ENCODE measurements at regions not wholly inside any gene's neighbourhood (a gene's known extent, or its start where the extent isn't known, plus 50 kb on each side); places are given as distances from the start of the nearest gene placed in this dataset.

- FAIRE-seq (no peak), ATAC-seq (no peak), DNase-seq (ENCODE audit: low read depth in 1 of 2, low spot score in 1 of 2) (no peak)
- H3K9me3 ChIP-seq: no peaks in the 10 kb centered on the region
- TF ChIP-seq NFE2L2 (conservative IDR thresholded peaks at IDR 0.05; ENCODE audit: low read length): no peak
- TF ChIP-seq, protein P1, sequence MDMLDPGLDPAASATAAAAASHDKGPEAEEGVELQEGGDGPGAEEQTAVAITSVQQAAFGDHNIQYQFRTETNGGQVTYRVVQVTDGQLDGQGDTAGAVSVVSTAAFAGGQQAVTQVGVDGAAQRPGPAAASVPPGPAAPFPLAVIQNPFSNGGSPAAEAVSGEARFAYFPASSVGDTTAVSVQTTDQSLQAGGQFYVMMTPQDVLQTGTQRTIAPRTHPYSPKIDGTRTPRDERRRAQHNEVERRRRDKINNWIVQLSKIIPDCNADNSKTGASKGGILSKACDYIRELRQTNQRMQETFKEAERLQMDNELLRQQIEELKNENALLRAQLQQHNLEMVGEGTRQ (IDR thresholded peaks at IDR 0.05): no peak
- TF ChIP-seq EHF (CRISPR knock-in tag; IDR thresholded peaks at IDR 0.05): no peak
- no peak for TF ChIP-seq ZNF302 (CRISPR knock-in tag; IDR thresholded peaks at IDR 0.05)
- no peak for TF ChIP-seq HMGXB4 (CRISPR knock-in tag; IDR thresholded peaks at IDR 0.05; ENCODE audit: borderline replicate concordance)
- TF ChIP-seq ZFP36 (IDR thresholded peaks at IDR 0.05; ENCODE audit: borderline replicate concordance, partially characterized antibody): no peak
- TF ChIP-seq TFCP2L1 (CRISPR knock-in tag; IDR thresholded peaks at IDR 0.05): no peak
- POLR2A ChIA-PET: no interaction called here
- H3K4me1 ChIP-seq: peaks cover 17% of the 10 kb centered on the region
- no peak overlapping the region for H3K4me3 ChIP-seq
- no peak overlapping the region for H3K27ac ChIP-seq
- CTCF ChIA-PET: interaction anchor here (1.0 to 4.7 kb wide), 3 partner anchors 12 to 76 kb away, joined by 3 to 44 read pairs (median 4); no protein-coding TSS in a partner anchor
- H3K4me2 ChIP-seq: no peak overlapping the region
- WGBS (ENCODE audit: missing lambda C conversion rate): 88% methylated on average over 7 of the region's 7 CpGs
Measured at GRCh38 chr9:121558473-121558872, 58.8 kb upstream of the GGTA1 start.

- no peak for DNase-seq (ENCODE audit: low read depth in 1 of 2, low spot score in 1 of 2)
- ChIA-PET POLR2A (no interaction called here), CTCF (interaction anchor here (0.7 to 1.0 kb wide), 2 partner anchors 76 to 964 kb away, joined by 3 read pairs; no protein-coding TSS in a partner anchor)
- 87% methylated on average over 7 of the region's 7 CpGs for WGBS (ENCODE audit: missing lambda C conversion rate)
- TF ChIP-seq TFCP2L1 (CRISPR knock-in tag; IDR thresholded peaks at IDR 0.05): no peak
- no peak for FAIRE-seq
- Histone ChIP-seq H3K27ac (no peak overlapping the region), H3K4me2 (no peak overlapping the region), H3K4me1 (peaks cover 17% of the 10 kb centered on the region), H3K9me3 (no peaks in the 10 kb centered on the region), H3K4me3 (no peak overlapping the region)
- ATAC-seq: no peak
Measured at GRCh38 chr9:121559183-121559582, 59.5 kb upstream of the GGTA1 start.

DNA sequence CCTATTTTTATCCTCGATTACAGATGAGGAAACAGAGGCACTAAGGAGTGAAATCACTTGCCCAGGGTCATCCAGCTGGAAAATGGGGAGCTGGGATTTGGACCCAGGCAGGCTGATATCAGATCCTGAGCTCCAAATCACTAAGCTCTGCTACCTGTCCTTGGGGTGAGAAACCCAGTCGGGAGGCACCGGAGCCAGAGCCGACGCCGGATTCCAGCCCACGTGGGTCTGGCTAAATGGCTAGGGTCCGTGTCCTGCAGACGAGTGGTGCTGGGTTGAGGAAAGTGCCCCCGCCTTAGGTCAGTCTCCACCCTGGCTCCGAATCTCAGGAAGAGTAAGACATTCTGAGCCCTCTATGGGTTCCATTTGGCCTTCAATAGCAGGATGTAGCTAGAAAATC is 61.3 kb upstream of the GGTA1 start:
- H3K4me1 ChIP-seq: peaks cover 17% of the 10 kb centered on the region
- ATAC-seq: no peak
- no peak for TF ChIP-seq CEBPB (IDR thresholded peaks at IDR 0.05)
- TF ChIP-seq HOXA7 (CRISPR knock-in tag; IDR thresholded peaks at IDR 0.05): no peak
- no peak for TF ChIP-seq SREBF2 (IDR thresholded peaks at IDR 0.05)
- no peak for FAIRE-seq
- no peaks in the 10 kb centered on the region for H3K9me3 ChIP-seq
- DNase-seq (ENCODE audit: low read depth in 1 of 2, low spot score in 1 of 2): no peak
- H3K4me2 ChIP-seq: no peak overlapping the region
- no peak overlapping the region for H3K27ac ChIP-seq
- WGBS (ENCODE audit: missing lambda C conversion rate): 82% methylated on average over 11 of the region's 11 CpGs
- ChIA-PET POLR2A (no interaction called here), CTCF (interaction anchor here (0.8 to 5.5 kb wide), 6 partner anchors 9 to 49 kb away, joined by 3 to 41 read pairs (median 5); no protein-coding TSS in a partner anchor)
- no peak overlapping the region for H3K4me3 ChIP-seq

DNA sequence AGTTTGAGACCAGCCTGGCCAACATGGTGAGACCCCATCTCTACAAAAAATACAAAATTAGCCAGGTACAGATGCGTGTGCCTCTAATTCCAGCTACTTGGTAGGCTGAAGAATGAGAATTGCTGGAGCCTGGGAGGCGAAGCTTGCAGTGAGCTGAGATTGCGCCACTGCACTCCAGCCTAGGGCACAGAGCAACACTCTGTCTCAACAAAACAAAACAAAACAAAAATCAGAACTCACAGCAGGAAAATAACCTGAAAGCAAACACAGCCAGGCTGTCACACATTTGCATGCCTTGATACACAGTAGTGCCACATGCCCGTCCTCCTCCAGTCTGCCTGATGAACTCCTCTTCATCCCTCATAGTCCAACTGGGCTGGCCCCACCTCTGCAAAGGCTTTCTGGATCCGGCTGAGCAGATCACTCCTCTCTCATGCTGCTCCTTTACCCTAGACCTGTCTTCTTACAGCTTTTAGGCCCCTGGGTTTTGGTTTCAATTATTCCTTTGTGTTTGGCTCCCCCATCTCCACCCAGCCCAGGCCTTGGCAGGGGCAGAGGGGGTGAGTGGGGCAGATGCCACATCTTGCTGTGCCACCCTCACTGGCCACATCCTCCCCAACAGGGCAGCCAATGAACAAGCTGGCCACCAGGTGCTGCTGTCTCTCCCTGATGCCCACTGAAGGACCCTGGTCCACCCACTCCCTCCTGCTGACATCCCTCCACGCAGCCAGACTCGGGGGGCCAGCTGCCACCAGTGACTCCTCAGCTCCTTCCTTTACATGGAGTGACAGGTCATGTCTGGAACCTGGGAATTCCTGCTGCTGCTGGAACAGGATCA is 62.0 kb upstream of the GGTA1 start:
- H3K4me2 ChIP-seq: no peak overlapping the region
- H3K9me3 ChIP-seq: no peaks in the 10 kb centered on the region
- no peak overlapping the region for H3K27ac ChIP-seq
- ChIA-PET POLR2A (no interaction called here), CTCF (interaction anchor here (0.6 to 5.5 kb wide), 8 partner anchors 8 to 434 kb away, joined by 3 to 41 read pairs (median 4); no protein-coding TSS in a partner anchor)
- peaks cover 14% of the 10 kb centered on the region for H3K4me1 ChIP-seq
- 77% methylated on average over 7 of the region's 7 CpGs for WGBS (ENCODE audit: missing lambda C conversion rate)
- no peak for TF ChIP-seq KDM1A (IDR thresholded peaks at IDR 0.05; ENCODE audit: low read depth)
- no peak for TF ChIP-seq JUNB (IDR thresholded peaks at IDR 0.05)
- no peak for TF ChIP-seq KDM5A (IDR thresholded peaks at IDR 0.05)
- no peak for TF ChIP-seq ESRRA (IDR thresholded peaks at IDR 0.05; ENCODE audit: borderline replicate concordance, low read length)
- TF ChIP-seq GATA3 (IDR thresholded peaks at IDR 0.05; ENCODE audit: borderline replicate concordance): no peak
- no peak for FAIRE-seq
- no peak overlapping the region for H3K4me3 ChIP-seq
- no peak for DNase-seq (ENCODE audit: low read depth in 1 of 2, low spot score in 1 of 2)
- ATAC-seq: peak; percentile 52 to 54; a peak in 4 of 6 replicates
